ENCODE measurements at regions not wholly inside any gene's neighbourhood (a gene's known extent, or its start where the extent isn't known, plus 50 kb on each side); places are given as distances from the start of the nearest gene placed in this dataset.

DNA sequence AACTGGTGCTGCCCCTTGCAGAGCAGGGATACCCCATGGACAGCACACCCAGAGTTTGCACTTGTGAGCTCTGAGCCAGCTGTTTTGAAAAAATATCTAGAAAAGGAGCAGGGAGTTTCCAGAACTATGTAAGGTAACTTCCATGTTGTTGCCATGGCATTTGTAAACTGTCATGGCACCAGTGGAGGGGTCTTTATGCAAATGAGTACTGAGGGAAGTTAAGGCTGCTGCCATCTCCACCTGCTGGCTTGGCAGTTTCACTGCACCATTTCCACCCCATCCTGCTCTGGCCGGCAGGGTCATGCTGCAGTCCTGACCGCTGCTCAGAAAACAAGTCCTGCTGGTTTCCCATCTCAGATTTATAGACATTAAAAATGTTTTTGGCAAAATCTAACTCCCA, 52.3 kb upstream of the SNTG2 start:
- no peak overlapping the region for H3K27ac ChIP-seq (ENCODE audit: low read depth, low read length)
- no peaks in the 10 kb centered on the region for H3K36me3 ChIP-seq (ENCODE audit: control insufficient read depth in 1 of 2, insufficient read depth in 2 of 2, low read length in 2 of 2)
- H3K4me3 ChIP-seq (ENCODE audit: low read depth in 1 of 2, low read length in 2 of 2): no peak overlapping the region
- no peaks in the 10 kb centered on the region for H3K27me3 ChIP-seq (ENCODE audit: control insufficient read depth in 1 of 2, insufficient read depth in 2 of 2, low read length in 2 of 2)
- H3K4me1 ChIP-seq (ENCODE audit: control insufficient read depth in 1 of 2, insufficient read depth in 2 of 2, low read length in 2 of 2): no peaks in the 10 kb centered on the region
- H3K9ac ChIP-seq (ENCODE audit: low read depth in 1 of 2, low read length in 2 of 2): no peak overlapping the region
- peaks cover 0 to 7% of the 10 kb centered on the region in 2 donors for H3K9me3 ChIP-seq (ENCODE audit: control insufficient read depth in 1 of 2, low read length in 2 of 2)

GRCh38 chr2:897091-897490, 53.6 kb upstream of the SNTG2 start:
- H3K9ac ChIP-seq (ENCODE audit: low read depth in 1 of 2, low read length in 2 of 2): no peak overlapping the region
- H3K9me3 ChIP-seq (ENCODE audit: control insufficient read depth in 1 of 2, low read length in 2 of 2): peaks cover 0 to 7% of the 10 kb centered on the region in 2 donors
- H3K27ac ChIP-seq (ENCODE audit: low read depth, low read length): no peak overlapping the region
- H3K4me1 ChIP-seq (ENCODE audit: control insufficient read depth in 1 of 2, insufficient read depth in 2 of 2, low read length in 2 of 2): no peaks in the 10 kb centered on the region
- H3K4me3 ChIP-seq (ENCODE audit: low read depth in 1 of 2, low read length in 2 of 2): no peak overlapping the region
- H3K27me3 ChIP-seq (ENCODE audit: control insufficient read depth in 1 of 2, insufficient read depth in 2 of 2, low read length in 2 of 2): no peaks in the 10 kb centered on the region
- no peaks in the 10 kb centered on the region for H3K36me3 ChIP-seq (ENCODE audit: control insufficient read depth in 1 of 2, insufficient read depth in 2 of 2, low read length in 2 of 2)

GRCh38 chr2:893311-893710, 57.3 kb upstream of the SNTG2 start:
- Histone ChIP-seq H3K9me3 (ENCODE audit: control insufficient read depth in 1 of 2, low read length in 2 of 2) (peaks cover 0 to 7% of the 10 kb centered on the region in 2 donors), H3K4me3 (ENCODE audit: low read depth in 1 of 2, low read length in 2 of 2) (no peak overlapping the region), H3K27ac (ENCODE audit: low read depth, low read length) (no peak overlapping the region), H3K27me3 (ENCODE audit: control insufficient read depth in 1 of 2, insufficient read depth in 2 of 2, low read length in 2 of 2) (no peaks in the 10 kb centered on the region), H3K4me1 (ENCODE audit: control insufficient read depth in 1 of 2, insufficient read depth in 2 of 2, low read length in 2 of 2) (no peaks in the 10 kb centered on the region), H3K36me3 (ENCODE audit: control insufficient read depth in 1 of 2, insufficient read depth in 2 of 2, low read length in 2 of 2) (no peaks in the 10 kb centered on the region), H3K9ac (ENCODE audit: low read depth in 1 of 2, low read length in 2 of 2) (no peak overlapping the region)

GRCh38 chr2:892892-893291, 57.8 kb upstream of the SNTG2 start:
- Histone ChIP-seq H3K27ac (ENCODE audit: low read depth, low read length) (no peak overlapping the region), H3K36me3 (ENCODE audit: control insufficient read depth in 1 of 2, insufficient read depth in 2 of 2, low read length in 2 of 2) (no peaks in the 10 kb centered on the region), H3K4me1 (ENCODE audit: control insufficient read depth in 1 of 2, insufficient read depth in 2 of 2, low read length in 2 of 2) (no peaks in the 10 kb centered on the region)

GRCh38 chr2:892401-892800, 58.2 kb upstream of the SNTG2 start:
- Histone ChIP-seq H3K9ac (ENCODE audit: low read depth in 1 of 2, low read length in 2 of 2) (no peak overlapping the region), H3K9me3 (ENCODE audit: control insufficient read depth in 1 of 2, low read length in 2 of 2) (peaks cover 0 to 7% of the 10 kb centered on the region in 2 donors)

More at GRCh38 chr2:892892-893291, 57.8 kb upstream of the SNTG2 start:
- H3K9ac ChIP-seq (ENCODE audit: low read depth in 1 of 2, low read length in 2 of 2): no peak overlapping the region
- no peak overlapping the region for H3K4me3 ChIP-seq (ENCODE audit: low read depth in 1 of 2, low read length in 2 of 2)
- H3K9me3 ChIP-seq (ENCODE audit: control insufficient read depth in 1 of 2, low read length in 2 of 2): peaks cover 0 to 7% of the 10 kb centered on the region in 2 donors
- no peaks in the 10 kb centered on the region for H3K27me3 ChIP-seq (ENCODE audit: control insufficient read depth in 1 of 2, insufficient read depth in 2 of 2, low read length in 2 of 2)

DNA sequence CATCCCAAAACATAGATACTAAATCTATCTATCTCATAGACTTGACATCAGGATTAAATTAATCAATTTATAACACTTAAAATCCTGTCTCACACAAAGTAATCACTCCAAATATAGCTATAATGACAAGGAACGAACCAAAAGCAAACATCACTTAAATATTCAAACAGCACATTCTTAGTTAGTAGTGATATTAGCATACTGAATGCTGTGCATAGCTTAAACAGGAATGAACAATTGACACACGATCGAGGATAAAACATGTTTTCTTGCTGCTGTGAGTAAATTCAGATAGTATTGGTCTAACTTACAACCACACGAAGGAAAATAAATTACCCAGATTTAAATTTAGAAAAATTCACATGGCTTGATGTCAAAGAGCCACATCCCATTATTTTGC, 58.9 kb upstream of the SNTG2 start:
- no peaks in the 10 kb centered on the region for H3K27me3 ChIP-seq (ENCODE audit: control insufficient read depth in 1 of 2, insufficient read depth in 2 of 2, low read length in 2 of 2)
- H3K4me1 ChIP-seq (ENCODE audit: control insufficient read depth in 1 of 2, insufficient read depth in 2 of 2, low read length in 2 of 2): no peaks in the 10 kb centered on the region
- H3K9ac ChIP-seq (ENCODE audit: low read depth in 1 of 2, low read length in 2 of 2): no peak overlapping the region
- no peak overlapping the region for H3K27ac ChIP-seq (ENCODE audit: low read depth, low read length)
- H3K4me3 ChIP-seq (ENCODE audit: low read depth in 1 of 2, low read length in 2 of 2): no peak overlapping the region
- peaks cover 0 to 2% of the 10 kb centered on the region in 2 donors for H3K9me3 ChIP-seq (ENCODE audit: control insufficient read depth in 1 of 2, low read length in 2 of 2)
- no peaks in the 10 kb centered on the region for H3K36me3 ChIP-seq (ENCODE audit: control insufficient read depth in 1 of 2, insufficient read depth in 2 of 2, low read length in 2 of 2)

More at GRCh38 chr2:892401-892800, 58.2 kb upstream of the SNTG2 start:
- no peaks in the 10 kb centered on the region for H3K4me1 ChIP-seq (ENCODE audit: control insufficient read depth in 1 of 2, insufficient read depth in 2 of 2, low read length in 2 of 2)
- H3K27me3 ChIP-seq (ENCODE audit: control insufficient read depth in 1 of 2, insufficient read depth in 2 of 2, low read length in 2 of 2): no peaks in the 10 kb centered on the region
- no peak overlapping the region for H3K27ac ChIP-seq (ENCODE audit: low read depth, low read length)
- no peaks in the 10 kb centered on the region for H3K36me3 ChIP-seq (ENCODE audit: control insufficient read depth in 1 of 2, insufficient read depth in 2 of 2, low read length in 2 of 2)
- H3K4me3 ChIP-seq (ENCODE audit: low read depth in 1 of 2, low read length in 2 of 2): no peak overlapping the region

GRCh38 chr2:890791-891190, 59.9 kb upstream of the SNTG2 start:
- Histone ChIP-seq H3K27ac (ENCODE audit: low read depth, low read length) (no peak overlapping the region), H3K9me3 (ENCODE audit: control insufficient read depth in 1 of 2, low read length in 2 of 2) (no peaks in the 10 kb centered on the region), H3K36me3 (ENCODE audit: control insufficient read depth in 1 of 2, insufficient read depth in 2 of 2, low read length in 2 of 2) (no peaks in the 10 kb centered on the region), H3K27me3 (ENCODE audit: control insufficient read depth in 1 of 2, insufficient read depth in 2 of 2, low read length in 2 of 2) (no peaks in the 10 kb centered on the region), H3K4me3 (ENCODE audit: low read depth in 1 of 2, low read length in 2 of 2) (no peak overlapping the region), H3K4me1 (ENCODE audit: control insufficient read depth in 1 of 2, insufficient read depth in 2 of 2, low read length in 2 of 2) (no peaks in the 10 kb centered on the region), H3K9ac (ENCODE audit: low read depth in 1 of 2, low read length in 2 of 2) (no peak overlapping the region)

DNA sequence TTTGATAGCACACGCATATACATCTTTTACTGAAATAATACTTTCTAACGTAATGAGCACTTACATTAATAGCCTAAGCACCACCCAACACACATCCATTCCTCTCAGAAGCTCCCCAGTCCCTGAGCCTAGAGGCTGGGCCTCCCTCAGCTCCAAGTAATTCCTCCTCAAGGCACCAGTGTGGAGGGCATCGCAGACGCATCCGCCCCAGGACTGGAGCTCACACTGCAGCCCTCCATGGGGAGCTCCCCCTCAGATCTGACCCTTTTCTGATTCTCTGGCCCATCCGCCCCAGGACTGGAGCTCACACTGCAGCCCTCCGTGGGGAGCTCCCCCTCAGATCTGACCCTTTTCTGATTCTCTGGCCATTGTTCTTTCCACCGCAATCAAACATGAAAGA, 60.4 kb upstream of the SNTG2 start:
- Histone ChIP-seq H3K27me3 (ENCODE audit: control insufficient read depth in 1 of 2, insufficient read depth in 2 of 2, low read length in 2 of 2) (no peaks in the 10 kb centered on the region), H3K4me3 (ENCODE audit: low read depth in 1 of 2, low read length in 2 of 2) (no peak overlapping the region), H3K27ac (ENCODE audit: low read depth, low read length) (no peak overlapping the region), H3K36me3 (ENCODE audit: control insufficient read depth in 1 of 2, insufficient read depth in 2 of 2, low read length in 2 of 2) (no peaks in the 10 kb centered on the region), H3K9ac (ENCODE audit: low read depth in 1 of 2, low read length in 2 of 2) (no peak overlapping the region), H3K4me1 (ENCODE audit: control insufficient read depth in 1 of 2, insufficient read depth in 2 of 2, low read length in 2 of 2) (no peaks in the 10 kb centered on the region), H3K9me3 (ENCODE audit: control insufficient read depth in 1 of 2, low read length in 2 of 2) (no peaks in the 10 kb centered on the region)

DNA sequence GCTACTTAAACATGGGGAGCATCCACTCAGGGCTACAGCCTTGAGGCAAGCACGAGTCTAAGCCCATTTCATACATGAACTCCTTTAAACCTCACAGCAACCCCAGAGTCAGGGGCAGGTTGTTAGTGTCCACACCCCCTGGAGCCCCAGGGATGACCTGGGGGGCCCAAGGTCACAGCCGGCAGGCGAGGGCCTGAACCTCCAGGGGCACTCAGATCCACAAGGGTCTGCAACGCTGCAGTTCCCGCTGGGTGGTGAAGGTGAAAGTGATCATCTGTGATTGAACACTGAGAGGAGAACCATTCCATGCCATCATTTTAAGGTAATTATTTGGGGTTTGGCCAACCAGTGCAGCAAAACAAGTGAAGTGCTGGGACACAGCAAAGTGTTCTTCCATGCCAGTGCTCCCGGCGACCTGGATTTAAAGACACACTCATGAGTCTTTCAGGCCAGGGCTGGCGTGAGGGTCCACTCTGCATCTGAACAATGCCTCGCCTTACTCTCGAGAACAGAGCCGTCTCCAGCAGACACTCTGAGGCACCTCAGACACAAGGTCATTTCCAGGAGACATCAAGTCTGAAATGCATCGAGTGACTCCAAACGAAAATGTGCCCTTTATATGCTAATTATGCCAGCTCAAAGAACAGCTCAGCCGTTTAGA, 61.6 kb upstream of the SNTG2 start:
- H3K4me3 ChIP-seq (ENCODE audit: low read depth in 1 of 2, low read length in 2 of 2): no peak overlapping the region
- no peaks in the 10 kb centered on the region for H3K27me3 ChIP-seq (ENCODE audit: control insufficient read depth in 1 of 2, insufficient read depth in 2 of 2, low read length in 2 of 2)
- no peaks in the 10 kb centered on the region for H3K36me3 ChIP-seq (ENCODE audit: control insufficient read depth in 1 of 2, insufficient read depth in 2 of 2, low read length in 2 of 2)
- H3K9me3 ChIP-seq (ENCODE audit: control insufficient read depth in 1 of 2, low read length in 2 of 2): no peaks in the 10 kb centered on the region
- no peaks in the 10 kb centered on the region for H3K4me1 ChIP-seq (ENCODE audit: control insufficient read depth in 1 of 2, insufficient read depth in 2 of 2, low read length in 2 of 2)
- H3K27ac ChIP-seq (ENCODE audit: low read depth, low read length): no peak overlapping the region
- H3K9ac ChIP-seq (ENCODE audit: low read depth in 1 of 2, low read length in 2 of 2): no peak overlapping the region

DNA sequence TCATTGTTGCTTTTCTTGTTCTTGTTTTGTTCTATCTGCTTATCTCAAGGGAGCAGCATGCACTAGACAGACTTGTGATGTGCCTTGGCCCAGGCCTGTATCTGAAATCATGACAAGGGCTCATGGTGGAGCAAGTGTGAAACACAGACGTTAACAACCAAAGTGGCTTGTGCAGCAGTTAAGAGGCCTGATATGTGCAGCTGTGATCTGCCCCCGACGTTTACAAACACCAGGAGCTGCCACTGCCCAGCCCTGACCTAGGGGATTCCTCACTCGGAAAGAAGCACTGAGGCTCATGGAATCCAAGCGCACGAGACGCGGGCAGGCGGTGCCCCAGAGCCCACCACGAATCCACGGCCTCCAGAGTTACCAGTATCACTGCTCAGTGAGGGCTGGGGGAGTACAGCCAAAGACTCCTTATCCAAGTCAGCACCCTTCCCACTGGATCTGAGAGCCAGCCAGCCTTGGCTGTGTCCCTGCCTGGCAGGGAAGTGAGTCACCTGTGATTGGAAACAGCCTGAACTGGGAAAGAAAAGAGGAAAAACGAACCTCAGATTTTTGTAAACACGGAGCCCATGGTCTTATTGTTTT, 62.3 kb upstream of the SNTG2 start:
- H3K4me1 ChIP-seq (ENCODE audit: control insufficient read depth in 1 of 2, insufficient read depth in 2 of 2, low read length in 2 of 2): no peaks in the 10 kb centered on the region
- H3K27me3 ChIP-seq (ENCODE audit: control insufficient read depth in 1 of 2, insufficient read depth in 2 of 2, low read length in 2 of 2): no peaks in the 10 kb centered on the region
- H3K36me3 ChIP-seq (ENCODE audit: control insufficient read depth in 1 of 2, insufficient read depth in 2 of 2, low read length in 2 of 2): no peaks in the 10 kb centered on the region
- H3K9me3 ChIP-seq (ENCODE audit: control insufficient read depth in 1 of 2, low read length in 2 of 2): no peaks in the 10 kb centered on the region
- H3K27ac ChIP-seq (ENCODE audit: low read depth, low read length): no peak overlapping the region
- no peak overlapping the region for H3K4me3 ChIP-seq (ENCODE audit: low read depth in 1 of 2, low read length in 2 of 2)
- H3K9ac ChIP-seq (ENCODE audit: low read depth in 1 of 2, low read length in 2 of 2): no peak overlapping the region

Measured in duodenal mucosa (tissue), 2 donors.